NCI-H187 treated with DMSO at 0.1 percent for 48 hours (cell line): ENCODE measurements at regions not wholly inside any gene's neighbourhood (a gene's known extent, or its start where the extent isn't known, plus 50 kb on each side); places are given as distances from the start of the nearest gene placed in this dataset.
"Not testable (repeated sequence)": the region's sequence is repeated elsewhere in the genome, so short reads cannot be mapped to it uniquely, and the experiment has no call there.

Experiments
- DNase-seq: peaks from one replicate; lab custom pipeline; 2025; lab: John Stamatoyannopoulos, UW

DNA sequence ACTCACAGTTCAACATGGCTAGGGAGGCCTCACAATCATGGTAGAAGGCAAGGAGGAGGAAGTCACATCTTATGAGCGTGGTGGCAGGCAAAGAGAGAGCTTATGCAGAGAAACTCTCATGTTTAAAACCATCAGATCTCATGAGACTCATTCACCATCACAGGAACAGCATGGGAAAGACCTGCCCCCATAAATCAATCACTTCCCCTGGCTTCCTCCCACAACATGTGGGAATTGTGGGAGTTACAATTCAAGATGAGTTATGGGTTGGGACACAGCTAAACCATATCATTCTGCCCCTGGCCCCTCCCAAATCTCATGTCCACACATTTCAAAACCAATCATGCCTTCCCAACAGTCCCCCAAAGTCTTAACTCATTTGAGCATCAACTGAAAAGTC, 268.8 kb upstream of the SPAG17 start:
- not testable (repeated sequence) for DNase-seq

DNA sequence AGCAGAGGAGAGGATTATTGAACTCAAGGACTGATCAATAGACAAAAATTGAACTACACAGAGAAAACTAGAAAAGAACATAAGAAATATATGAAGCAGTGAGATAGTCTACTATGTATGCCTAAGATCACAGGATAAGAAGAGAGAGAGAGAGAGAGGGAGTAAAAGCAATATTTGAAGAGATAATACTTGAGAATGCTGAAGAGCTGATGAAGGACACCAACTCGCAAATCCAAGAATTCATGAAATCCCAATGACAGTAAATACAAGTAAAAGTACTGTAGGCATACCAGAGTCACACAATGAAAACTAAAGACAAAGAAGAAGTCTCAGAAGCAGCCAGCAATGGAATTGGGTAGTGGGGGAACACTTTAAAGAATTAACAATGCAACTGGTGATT, 260.1 kb upstream of the SPAG17 start:
- no peak for DNase-seq

DNA sequence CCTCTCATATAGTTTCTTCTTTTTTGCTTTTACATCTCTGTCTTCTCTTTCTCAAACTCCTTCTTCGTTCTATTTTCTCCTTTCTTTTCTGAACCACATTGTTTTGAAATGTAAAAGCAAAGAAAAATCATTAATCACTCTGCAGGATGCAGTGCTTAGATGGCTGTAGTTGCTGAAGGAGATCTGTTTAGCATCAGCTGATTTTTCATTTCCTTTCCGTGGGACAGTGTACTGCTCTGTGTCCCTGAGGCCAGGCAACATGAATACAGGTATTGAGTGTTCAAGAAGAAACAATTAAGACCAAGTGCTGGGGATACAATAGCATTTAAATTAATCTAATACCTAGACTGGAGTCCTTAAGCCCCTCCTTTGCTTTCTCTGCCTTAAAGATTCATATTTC, 257.2 kb upstream of the SPAG17 start:
- DNase-seq: no peak

DNA sequence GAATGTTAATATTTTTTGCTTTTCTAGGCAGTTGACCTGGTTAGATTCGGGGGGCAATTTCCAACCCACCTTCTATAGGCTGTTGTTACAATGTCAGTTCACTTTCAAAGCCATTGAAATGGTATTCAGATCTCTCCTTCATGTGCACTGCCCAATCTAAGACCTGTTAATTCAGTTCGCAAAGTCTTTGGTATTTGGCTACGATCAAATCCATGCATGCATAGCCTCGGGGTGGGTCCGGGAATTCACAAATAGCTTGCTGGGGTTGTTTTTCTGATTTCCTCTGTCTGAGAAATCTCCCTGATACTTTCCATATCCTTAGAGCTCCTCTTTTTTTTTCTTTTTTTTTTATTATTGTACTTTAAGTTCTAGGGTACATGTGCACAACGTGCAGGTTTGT, 252.6 kb upstream of the SPAG17 start:
- DNase-seq: no peak

DNA sequence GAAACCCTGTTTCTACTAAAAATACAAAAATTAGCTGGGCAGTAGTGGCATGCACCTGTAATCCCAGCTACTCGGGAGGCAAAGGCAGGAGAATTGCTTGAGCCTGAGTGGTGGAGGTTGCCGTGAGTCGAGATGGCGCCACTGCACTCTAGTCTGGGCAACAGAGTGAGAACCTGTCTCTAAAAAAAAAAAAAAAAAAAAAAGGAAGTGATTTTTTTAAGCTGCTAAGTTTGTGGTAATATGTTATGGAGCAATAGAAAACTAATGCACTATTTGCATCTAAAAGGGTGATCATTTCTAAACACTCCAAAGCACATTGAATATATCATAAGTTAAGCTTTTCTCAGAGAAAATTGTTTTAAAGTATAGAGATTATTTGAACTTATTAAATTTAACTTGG, 244.8 kb upstream of the SPAG17 start:
- no peak for DNase-seq

DNA sequence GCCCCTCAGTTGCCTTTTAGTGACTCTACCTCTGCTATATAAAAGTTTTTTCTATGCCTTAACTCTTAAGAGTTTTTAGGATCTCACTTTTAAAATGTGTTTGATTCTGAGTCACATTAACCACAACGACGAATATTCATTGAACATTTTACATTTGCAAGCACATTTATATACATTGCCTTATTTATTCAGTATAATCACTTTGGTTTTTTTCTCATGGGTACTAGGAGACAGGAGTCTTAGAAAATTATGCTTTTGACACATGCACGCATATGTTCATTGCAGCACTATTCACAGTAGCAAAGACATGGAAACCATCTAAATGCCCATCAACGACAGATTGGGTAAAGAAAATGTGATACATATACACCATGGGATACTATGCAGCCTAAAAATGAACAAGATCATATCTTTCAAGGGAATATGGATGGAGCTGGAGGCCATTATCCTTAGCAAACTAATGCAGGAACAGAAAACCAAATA, 236.9 kb upstream of the SPAG17 start:
- DNase-seq: no peak

DNA sequence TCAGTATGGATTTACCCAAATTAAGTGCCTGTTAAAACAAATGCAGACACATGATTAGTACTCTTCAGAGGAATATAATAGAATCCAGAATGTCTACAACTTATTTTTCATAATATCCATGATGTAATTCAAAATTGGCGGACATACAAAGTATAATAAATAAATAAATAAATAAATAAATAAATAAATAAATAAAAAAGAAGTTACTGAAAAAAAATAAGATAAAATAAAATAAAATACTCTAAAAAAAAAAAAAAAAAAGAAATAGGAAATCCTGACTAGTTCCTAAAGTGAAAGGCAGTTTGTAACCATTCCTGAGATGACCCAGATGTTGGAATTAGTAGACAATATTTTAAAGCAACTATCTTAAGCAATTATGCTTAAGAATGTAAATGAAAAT, 219.0 kb upstream of the SPAG17 start:
- DNase-seq: no peak

DNA sequence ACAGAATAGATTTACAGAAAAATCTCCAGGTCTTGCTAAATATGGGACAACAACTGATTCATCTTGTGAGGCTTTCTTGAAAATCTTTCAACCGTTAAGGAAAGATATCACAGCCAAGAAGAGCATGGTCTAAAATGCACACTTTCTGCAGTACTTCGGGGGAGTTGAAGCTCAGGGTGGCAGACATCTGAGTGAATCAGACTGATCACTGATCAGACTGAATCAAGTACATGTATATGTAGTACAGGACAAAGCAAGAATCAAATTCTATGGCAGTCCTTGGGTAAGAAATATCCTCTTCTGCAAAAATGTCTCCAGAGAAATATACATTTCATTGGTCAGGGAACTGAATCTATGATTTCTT, 212.4 kb upstream of the SPAG17 start:
- DNase-seq: no peak

DNA sequence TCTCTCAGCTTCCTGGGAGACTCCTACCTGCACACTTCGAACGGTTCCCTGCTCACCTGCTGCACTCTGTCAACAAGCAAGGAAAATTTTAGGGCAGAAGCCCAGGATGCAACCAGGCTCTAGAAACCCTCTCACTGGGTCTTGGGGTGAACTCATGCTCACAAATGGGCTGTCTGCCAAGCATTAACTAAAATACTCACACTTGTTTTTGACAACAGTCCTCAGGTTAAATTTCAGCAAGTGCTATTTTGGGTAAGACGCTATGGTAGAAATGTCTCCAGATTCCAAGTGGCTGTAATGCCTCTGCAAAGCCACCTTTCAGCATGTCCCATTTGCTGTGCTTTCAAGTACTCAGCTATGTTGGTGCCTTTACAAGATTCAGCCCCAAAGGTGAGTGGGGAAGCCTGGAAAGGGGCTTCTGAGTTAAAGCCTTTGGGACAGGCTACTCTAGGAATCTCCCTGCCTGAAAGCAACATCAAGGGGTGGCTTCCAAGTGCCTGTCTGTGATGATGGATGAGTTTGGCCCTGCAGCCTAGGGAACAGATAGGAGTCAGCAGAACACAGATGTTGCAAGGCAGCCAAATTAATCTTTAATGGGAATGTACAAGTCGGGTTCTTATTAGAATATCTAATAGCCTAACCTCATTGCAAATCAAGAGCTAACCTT, 211.9 kb upstream of the SPAG17 start:
- DNase-seq: no peak

DNA sequence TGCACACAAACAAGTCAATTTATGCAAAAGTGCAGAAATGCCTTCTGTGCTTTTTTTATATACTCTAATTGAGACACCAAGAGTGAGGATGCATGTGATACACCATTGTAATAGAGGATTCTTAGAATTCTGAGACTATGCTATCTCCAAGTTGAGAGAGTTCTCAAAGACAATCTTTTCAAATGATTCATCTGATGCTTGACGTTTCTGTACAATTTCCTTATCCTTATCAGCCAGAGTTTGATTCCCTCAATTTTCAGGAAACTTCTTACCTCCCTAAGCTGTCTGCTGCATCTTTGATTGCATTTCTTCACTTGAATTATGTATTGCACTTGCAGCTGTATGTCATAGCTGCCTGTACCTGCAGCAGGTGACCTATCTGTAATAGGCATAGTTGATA, 211.3 kb upstream of the SPAG17 start:
- no peak for DNase-seq

DNA sequence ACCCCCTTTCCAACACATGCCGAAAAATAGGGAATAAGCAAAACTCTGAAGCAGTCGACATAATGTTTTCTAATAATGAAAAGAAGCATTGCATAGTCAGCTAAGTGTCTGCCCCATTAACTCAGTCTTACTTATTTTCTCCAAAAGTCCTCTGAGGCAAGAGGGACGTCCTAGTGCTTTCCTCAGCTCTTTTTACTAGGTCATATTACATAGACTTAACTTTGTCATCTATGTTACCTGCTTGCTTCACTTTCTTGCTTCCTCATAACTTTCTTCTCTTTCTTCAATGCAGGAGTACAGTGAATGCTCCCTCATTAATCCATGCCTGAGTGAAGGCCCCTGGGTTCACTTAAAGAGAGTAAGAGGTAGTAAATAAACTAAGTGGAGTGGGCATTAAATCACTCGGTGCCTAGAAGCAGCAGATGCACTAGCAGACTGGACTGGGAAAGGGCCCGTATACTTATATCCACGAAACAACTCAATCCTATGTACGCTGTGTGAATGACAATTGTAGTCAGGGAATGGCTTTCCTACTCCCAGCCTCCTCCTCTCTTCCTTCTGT, 210.5 kb upstream of the SPAG17 start:
- peak; percentile 6 for DNase-seq

DNA sequence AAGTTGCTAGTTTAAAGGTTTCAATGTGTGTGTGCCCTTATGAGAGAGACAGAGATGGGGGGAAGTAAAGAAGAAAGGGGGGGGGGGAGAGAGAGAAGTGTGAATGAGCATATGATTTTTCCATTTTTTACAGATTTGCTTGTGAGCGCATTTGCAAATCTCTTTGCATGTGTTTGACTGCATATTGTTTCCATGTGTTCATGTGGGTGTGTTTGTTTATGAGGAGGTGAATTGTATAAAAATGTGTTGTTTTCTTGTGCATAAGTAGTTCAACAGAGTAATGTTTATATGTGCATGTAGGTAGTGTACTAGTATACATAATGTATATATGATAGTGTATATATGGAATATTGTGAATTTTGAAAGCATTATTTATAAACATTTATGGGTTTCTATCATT, 205.9 kb upstream of the SPAG17 start:
- no peak for DNase-seq

DNA sequence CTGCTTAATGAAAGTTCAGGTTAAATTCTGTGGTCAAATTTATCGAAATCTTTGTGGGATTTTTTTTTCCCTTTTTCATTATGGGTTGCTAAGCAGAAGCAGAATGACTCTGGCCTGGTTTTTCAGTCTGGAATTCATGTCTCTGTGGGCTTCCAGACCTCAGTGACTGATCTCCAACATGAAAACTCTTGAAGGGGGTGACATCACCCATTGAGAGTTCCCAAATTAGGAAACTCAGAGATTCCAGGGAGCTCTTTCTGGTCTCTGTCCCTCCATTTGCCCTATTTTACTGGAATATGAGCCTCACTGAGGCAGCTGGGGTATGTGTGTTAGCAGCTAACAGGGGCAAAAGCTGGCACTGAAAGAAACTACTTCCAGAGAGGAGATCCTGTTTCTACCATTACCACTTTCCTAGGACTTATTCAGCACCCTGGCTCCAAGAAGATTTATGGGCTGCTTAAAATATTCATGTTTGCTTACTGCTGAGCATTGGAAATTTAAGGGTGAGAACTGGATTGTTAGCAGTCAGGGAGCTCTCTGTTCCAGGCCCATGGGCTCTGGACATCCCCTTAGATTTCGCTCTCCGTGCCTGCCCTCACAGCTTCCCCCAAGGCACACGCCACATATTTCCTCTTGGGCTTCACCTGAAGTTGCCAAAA, 203.4 kb upstream of the SPAG17 start:
- DNase-seq: no peak

DNA sequence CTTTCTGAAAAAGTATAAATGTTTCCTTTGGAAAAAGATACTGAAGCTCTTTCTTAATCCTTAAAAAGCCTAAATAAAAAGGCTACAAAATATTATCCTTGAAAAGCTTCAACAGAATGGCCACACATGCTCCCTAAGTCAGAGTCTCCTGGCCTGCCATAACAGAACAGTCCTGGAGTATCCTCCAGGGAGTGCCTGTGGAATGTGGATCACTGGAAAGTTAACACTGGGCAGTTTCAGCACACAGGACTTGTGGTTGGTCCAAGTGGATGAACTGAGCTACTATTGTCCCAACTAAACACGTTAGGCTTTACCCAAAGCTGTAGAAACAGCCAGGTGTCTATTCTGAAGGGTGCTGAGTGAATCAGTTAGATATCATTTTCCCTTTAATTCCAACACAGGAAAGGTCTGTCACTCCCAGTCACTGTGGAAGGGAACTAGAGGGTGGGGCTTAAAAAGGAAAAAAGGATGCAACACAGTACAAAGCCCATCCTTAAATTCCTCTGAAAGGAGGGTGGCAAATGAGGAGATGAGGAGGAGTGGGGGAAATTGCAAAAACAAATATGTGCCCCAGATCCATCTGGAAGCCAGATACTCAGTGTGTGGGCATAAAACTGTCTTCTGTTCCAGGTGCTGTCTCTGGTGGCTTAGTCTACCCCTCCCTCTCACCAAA, 196.3 kb upstream of the SPAG17 start:
- DNase-seq: no peak

DNA sequence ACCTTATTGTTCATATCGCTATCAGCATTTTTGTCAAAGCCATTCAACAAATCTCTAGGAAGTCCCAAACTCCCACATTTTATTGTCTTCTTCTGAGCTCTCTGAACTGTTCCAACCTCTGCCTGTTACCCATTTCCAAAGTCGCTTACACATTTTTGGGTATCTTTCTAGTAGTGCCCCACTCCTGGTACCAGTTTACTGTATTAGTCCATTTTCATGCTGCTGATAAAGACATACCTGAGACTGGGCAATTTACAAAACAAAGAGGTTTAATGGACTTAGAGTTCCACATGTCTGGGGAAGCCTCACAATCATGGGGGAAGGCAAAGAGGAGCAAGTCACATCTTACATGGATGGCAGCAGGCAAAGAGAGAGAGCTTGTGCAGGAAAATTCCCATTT, 192.2 kb upstream of the SPAG17 start:
- DNase-seq: not testable (repeated sequence)

DNA sequence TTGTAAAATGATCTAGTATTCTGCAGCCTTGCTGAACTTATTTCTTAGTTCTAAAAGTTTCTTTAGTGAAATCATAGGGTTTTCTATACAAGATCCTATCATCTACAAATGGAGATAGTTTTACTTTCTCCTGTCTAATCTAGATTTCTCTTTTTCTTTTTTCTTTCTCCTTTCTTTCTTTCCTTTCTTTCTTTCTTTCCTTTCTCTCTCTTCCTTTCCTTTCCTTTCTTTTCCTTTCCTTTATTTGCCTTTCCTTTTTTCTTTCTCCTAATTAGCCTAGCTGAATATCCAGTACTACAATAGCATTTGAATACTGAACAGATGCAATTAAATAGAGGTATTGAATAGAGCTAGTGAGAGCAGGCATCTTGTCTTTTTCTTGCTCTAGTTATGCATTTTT, 186.6 kb upstream of the SPAG17 start:
- DNase-seq: no peak

DNA sequence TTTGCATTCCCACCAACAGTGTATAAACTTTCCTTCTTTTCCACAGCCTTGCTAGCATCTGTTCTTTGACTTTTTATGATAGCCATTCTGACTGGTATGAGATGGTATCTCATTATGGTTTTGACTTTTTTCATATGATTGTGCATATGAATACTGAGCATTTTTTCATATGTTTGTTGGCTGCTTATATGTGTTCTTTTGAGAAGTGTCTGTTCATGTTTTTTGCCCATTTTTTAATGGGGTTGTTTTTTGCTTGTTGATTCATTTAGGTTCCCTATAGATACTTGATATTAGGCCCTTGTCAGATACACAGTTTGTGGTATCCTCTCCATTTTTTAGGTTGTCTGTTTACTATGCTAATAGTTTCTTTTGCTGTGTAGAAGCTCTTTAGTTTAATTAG, 185.8 kb upstream of the SPAG17 start:
- no peak for DNase-seq

DNA sequence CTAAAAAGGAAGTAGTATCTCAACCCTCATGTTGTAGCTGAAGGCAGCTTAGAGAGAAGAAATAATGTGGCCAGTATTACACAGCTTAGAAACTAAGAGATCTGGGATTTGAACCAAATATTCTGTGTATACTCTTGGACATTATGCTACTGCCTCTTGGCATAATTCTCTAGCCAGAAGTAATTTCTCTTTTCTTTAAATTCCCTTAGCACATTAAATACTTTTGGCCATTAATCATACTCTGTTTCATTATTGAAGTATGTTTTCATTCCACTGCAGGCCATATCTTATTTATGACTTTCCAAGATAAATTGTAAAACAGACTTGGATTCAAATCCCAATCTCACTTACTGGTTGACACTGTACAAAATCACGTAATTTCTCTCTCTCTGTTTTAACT, 181.3 kb upstream of the SPAG17 start:
- no peak for DNase-seq

DNA sequence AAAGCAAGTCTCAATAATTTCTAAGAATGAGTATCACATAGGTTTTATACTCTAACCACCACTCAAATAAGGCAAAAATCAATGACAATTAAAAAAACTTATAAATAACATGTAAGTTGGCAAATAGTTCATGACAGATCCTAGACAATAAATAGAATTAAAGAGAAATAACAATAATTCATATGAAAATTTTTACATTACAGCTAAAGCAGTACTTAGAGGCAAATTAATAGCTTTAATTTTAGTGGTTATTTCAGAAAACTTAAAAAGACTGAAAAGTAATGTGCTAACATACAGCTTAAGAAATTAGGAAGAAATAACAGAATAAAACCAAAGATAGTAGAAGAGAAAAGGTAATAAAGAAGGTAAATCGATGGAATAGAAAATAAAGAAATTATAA, 179.9 kb upstream of the SPAG17 start:
- DNase-seq: no peak

DNA sequence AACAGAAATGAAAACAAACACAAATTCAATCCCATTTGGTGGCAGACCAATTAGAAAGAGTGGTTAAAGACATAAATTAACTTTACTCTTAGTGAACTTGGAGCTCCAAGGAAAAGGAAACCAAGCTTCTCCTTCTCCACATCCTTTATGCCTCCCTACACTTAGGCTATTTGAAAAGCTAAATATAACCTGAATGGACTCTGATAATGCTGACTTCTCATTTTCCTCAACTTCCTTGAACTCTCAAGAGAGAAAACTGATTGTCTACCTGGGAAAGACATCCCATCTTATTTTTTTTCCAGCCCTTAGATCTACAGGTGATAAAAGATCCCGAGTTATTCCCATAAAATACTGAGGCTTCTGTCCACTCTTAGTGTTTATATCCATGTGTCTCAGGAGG, 178.4 kb upstream of the SPAG17 start:
- DNase-seq: no peak

DNA sequence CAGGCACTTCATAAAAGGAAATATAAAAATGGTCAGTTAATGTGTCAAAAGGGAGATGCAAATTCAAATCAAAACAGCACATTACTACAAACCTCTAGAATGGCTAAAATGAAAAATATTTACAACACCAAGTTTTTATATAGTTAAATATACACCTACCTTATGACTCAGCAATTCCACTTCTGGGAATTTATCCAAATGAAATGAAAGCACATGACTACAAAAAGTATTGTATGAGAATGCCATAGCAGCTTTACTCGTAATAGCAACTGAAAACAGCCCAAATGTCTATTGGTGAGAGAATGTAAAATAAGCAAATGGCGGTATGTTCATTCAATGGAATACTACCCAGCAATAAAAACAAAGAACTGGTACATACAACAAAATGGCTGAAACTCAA, 175.8 kb upstream of the SPAG17 start:
- no peak for DNase-seq

DNA sequence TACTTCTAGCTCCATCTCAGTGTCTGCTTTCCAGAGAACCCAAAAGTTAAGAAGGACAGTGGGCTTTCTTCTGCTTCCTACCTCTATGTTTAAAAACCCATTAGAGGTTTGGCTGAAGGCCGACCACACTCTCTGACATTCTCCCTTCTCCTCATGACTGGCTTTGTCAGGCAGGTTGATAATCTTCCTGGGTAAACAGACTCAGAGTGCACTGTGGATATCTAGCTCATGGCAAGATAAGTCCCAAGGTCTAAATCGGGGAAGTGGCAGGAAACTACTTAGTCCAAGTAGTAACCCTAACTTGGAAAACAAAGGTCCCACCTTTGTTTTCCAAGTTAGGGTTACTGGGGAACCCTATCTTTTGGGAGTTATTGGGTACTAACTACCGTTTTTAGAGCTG, 161.9 kb upstream of the SPAG17 start:
- DNase-seq: no peak
